GM12865 (cell line): ENCODE measurements at regions not wholly inside any gene's neighbourhood (a gene's known extent, or its start where the extent isn't known, plus 50 kb on each side); places are given as distances from the start of the nearest gene placed in this dataset.

Source experiments
- DNase-seq: peaks from one replicate; pipeline ENCODE4 v3.0.0; 2010; ENCODE audit warnings: low read depth
- H3K4me3 ChIP-seq: 2 replicates; pipeline ENCODE4 v1.5.1; 2011; ENCODE audit warnings: mild to moderate bottlenecking, low read depth, low read length, control low read depth
- CTCF ChIP-seq: IDR thresholded peaks from 2 replicates; pipeline ENCODE4 v1.5.1; 2011; ENCODE audit warnings: low read length, control low read depth, low read depth, inconsistent platforms; ENCODE audit not compliant: insufficient read depth; ENCODE audit errors: missing control alignments

GRCh38 chr14:99011385-99011784 lies 260.6 kb downstream of the BCL11B start:
- no peak for DNase-seq
- TF ChIP-seq CTCF: no peak
- no peak overlapping the region for H3K4me3 ChIP-seq

GRCh38 chr14:99012703-99013102 lies 259.3 kb downstream of the BCL11B start:
- no peak for TF ChIP-seq CTCF
- no peak for DNase-seq
- no peak overlapping the region for H3K4me3 ChIP-seq

GRCh38 chr14:99015833-99016232 lies 256.2 kb downstream of the BCL11B start:
- DNase-seq: no peak
- TF ChIP-seq CTCF: no peak

GRCh38 chr14:99023371-99023770 lies 248.6 kb downstream of the BCL11B start:
- DNase-seq: no peak
- TF ChIP-seq CTCF: no peak
- no peak overlapping the region for H3K4me3 ChIP-seq

More at GRCh38 chr14:99015833-99016232, 256.2 kb downstream of the BCL11B start:
- no peak overlapping the region for H3K4me3 ChIP-seq

GRCh38 chr14:99024926-99025325 lies 247.1 kb downstream of the BCL11B start:
- no peak overlapping the region for H3K4me3 ChIP-seq
- DNase-seq: no peak
- no peak for TF ChIP-seq CTCF

- H3K4me3 ChIP-seq: no peak overlapping the region
- TF ChIP-seq CTCF: no peak
- no peak for DNase-seq
Measured at GRCh38 chr14:99025418-99025817, 246.6 kb downstream of the BCL11B start.

GRCh38 chr14:99026471-99026870 lies 245.5 kb downstream of the BCL11B start:
- no peak overlapping the region for H3K4me3 ChIP-seq
- DNase-seq: peak; percentile 41
- no peak for TF ChIP-seq CTCF
